ENCODE measurements at regions not wholly inside any gene's neighbourhood (a gene's known extent, or its start where the extent isn't known, plus 50 kb on each side); places are given as distances from the start of the nearest gene placed in this dataset.

DNA sequence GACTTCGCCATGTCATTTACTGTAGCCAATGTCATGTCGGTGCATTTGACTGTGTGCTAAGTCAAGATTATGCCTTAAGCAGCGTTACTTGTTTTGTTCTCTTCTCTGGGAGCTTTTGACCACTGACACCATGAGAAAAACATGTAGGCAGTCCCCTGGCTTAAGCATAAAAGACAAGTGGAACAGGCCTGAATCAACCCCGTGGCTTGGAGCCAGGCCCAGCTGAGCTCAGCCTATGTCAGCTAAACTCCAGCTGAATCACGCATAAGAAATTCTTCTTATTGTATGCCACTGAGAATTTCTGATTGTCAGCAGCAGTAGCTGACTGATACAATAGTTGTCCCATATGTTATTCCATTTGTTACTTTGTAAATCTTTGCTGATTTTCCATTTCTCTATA is 261.9 kb downstream of the CBLL2 start:
- TF ChIP-seq, protein P1, sequence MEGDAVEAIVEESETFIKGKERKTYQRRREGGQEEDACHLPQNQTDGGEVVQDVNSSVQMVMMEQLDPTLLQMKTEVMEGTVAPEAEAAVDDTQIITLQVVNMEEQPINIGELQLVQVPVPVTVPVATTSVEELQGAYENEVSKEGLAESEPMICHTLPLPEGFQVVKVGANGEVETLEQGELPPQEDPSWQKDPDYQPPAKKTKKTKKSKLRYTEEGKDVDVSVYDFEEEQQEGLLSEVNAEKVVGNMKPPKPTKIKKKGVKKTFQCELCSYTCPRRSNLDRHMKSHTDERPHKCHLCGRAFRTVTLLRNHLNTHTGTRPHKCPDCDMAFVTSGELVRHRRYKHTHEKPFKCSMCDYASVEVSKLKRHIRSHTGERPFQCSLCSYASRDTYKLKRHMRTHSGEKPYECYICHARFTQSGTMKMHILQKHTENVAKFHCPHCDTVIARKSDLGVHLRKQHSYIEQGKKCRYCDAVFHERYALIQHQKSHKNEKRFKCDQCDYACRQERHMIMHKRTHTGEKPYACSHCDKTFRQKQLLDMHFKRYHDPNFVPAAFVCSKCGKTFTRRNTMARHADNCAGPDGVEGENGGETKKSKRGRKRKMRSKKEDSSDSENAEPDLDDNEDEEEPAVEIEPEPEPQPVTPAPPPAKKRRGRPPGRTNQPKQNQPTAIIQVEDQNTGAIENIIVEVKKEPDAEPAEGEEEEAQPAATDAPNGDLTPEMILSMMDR (conservative IDR thresholded peaks at IDR 0.05; ENCODE audit: control insufficient read depth, insufficient read depth, low read depth, low read length), result no peak
- peak; percentile 91 for DNase-seq (ENCODE audit: low read depth)
- H3K4me3 ChIP-seq (ENCODE audit: control insufficient read depth, low read depth, low read length), result no peak overlapping the region

DNA sequence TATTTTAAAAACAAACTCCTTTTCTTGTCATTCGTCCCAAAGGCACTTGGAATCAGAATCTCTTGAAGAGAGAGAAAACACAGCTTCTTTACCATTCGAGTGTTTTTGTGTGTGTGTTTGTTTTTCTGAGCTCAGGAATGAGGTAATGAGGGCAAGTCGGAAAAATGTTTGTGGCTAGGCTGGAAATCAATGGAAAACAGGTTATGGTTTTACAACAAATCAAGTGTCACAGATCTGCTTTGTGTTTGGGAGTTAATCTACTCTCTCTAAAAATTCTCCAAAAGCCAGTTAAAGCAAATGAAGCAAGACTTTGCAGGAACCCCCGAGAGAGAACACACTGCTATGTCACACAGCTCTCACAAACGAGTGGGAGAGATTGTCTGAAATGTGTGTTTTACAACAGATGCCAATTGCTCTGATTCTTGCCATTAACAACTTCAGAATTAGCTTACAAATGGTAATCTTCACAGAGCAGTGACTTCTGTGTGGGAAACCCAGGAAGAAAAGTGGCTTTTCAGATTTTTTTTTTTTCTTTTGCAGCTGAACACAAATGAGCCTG is 264.1 kb downstream of the CBLL2 start:
- DNase-seq (ENCODE audit: low read depth), result peak; percentile 2
- H3K4me3 ChIP-seq (ENCODE audit: control insufficient read depth, low read depth, low read length), result no peak overlapping the region
- TF ChIP-seq, protein P1 (conservative IDR thresholded peaks at IDR 0.05; ENCODE audit: control insufficient read depth, insufficient read depth, low read depth, low read length), result no peak

DNA sequence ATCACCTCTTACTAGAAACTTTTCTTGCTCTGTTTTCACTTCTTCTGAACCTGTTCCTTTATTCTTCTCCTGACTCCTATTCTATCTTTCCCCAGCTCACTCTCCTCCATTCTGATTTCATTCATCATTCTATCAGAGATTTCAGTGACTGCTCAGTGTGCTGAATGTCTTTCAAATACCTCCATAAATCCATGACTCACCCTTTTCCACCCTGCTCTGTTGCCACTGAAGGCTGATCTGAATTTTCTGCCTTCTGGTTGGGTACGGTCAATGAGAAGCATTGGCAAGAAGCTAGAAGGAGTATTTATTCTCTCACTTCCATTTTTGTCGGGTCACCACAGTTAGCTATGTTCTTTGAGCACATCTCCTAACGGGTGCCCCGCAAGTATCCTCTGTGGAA is 265.9 kb downstream of the CBLL2 start:
- TF ChIP-seq, protein P1 (conservative IDR thresholded peaks at IDR 0.05; ENCODE audit: control insufficient read depth, insufficient read depth, low read depth, low read length), result no peak
- DNase-seq (ENCODE audit: low read depth), result peak; percentile 3
- no peak overlapping the region for H3K4me3 ChIP-seq (ENCODE audit: control insufficient read depth, low read depth, low read length)

DNA sequence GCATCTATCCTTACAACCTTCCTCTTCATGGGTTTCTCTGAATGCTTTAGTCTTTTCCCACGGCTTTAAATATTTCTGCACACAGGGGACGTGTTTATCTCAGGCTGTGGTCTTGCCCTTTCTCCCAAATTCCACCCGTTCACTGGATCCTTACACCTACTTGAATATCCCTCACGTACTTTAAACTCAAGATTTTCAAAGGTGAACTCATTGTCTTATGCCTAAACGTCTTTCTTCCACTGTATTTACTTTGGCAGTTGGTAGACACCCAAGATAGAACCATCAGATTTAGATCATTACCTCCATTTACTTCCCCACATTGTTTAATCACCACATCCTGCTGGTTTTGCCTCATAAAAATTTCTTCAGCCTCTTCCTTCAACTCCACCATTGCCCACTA is 269.2 kb downstream of the CBLL2 start:
- DNase-seq (ENCODE audit: low read depth), result no peak

DNA sequence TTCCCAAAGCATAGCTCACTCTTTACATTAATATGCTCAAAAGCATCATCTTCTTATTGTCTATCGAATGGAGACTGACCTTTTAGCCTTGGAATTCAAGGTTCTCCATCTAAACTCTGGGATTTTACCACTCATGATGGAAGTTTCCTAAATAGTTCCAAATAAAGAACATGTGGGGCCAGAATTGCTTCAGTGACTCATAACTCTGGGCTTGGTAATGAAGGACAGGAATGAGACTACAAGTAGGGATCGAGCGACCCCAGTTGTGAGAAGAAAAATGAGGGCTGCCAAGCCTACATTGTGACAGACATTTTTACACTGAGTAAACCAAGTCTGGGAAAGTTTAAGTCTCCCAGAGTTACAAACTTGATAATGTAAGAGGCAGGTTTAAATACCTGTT is 269.9 kb downstream of the CBLL2 start:
- H3K4me3 ChIP-seq (ENCODE audit: control insufficient read depth, low read depth, low read length), result no peak overlapping the region
- DNase-seq (ENCODE audit: low read depth), result peak; percentile 50
- TF ChIP-seq, protein P1 (conservative IDR thresholded peaks at IDR 0.05; ENCODE audit: control insufficient read depth, insufficient read depth, low read depth, low read length), result no peak

More for the DNA sequence above, 269.2 kb downstream of the CBLL2 start:
- H3K4me3 ChIP-seq (ENCODE audit: control insufficient read depth, low read depth, low read length), result no peak overlapping the region
- TF ChIP-seq, protein P1 (conservative IDR thresholded peaks at IDR 0.05; ENCODE audit: control insufficient read depth, insufficient read depth, low read depth, low read length), result no peak

DNA sequence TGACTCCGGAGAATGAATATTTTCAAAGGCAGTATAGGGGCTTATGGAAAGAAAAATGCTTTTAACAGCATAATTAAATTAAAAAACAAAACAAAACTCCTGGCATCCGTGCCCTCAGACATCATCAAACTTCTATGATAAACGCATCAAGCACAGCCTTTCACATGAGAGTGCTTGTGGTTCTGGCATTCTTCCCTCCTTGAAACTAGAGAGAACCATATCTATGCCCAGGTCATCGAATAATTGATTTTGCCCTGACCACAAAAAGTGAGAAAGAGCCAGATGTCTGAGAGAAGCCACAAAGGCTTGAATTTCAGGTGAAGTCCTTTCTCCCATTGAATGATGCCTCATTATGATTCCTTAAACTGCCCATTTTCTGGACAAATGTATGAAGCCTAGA is 286.8 kb downstream of the CBLL2 start:
- H3K4me3 ChIP-seq (ENCODE audit: control insufficient read depth, low read depth, low read length), result no peak overlapping the region
- TF ChIP-seq, protein P1 (conservative IDR thresholded peaks at IDR 0.05; ENCODE audit: control insufficient read depth, insufficient read depth, low read depth, low read length), result no peak
- peak; percentile 5 for DNase-seq (ENCODE audit: low read depth)
